Neuron (in vitro differentiated cells): ENCODE measurements at regions not wholly inside any gene's neighbourhood (a gene's known extent, or its start where the extent isn't known, plus 50 kb on each side); places are given as distances from the start of the nearest gene placed in this dataset.

ENCODE experiments used
- H2AFZ ChIP-seq: one replicate; pipeline ENCODE4 v1.6.1; 2013; ENCODE audit warnings: low read depth, mild to moderate bottlenecking, inconsistent platforms, low read length, moderate library complexity
- H3K27me3 ChIP-seq: one replicate; pipeline ENCODE4 v1.6.1; 2013; ENCODE audit warnings: low read length; ENCODE audit not compliant: insufficient read depth
- H3K36me3 ChIP-seq: one replicate; pipeline ENCODE4 v1.6.1; 2013; ENCODE audit warnings: low read length; ENCODE audit not compliant: insufficient read depth
- H3K4me1 ChIP-seq: one replicate; pipeline ENCODE4 v1.6.1; 2013; ENCODE audit warnings: low read length; ENCODE audit not compliant: insufficient read depth
- H3K4me3 ChIP-seq: 2 replicates; pipeline ENCODE4 v1.5.1; 2013; ENCODE audit warnings: mild to moderate bottlenecking, low read length, moderate library complexity
- H3K9me3 ChIP-seq: one replicate; pipeline ENCODE4 v1.6.1; 2013; ENCODE audit warnings: low read length

GRCh38 chr7:79506481-79506880 is 53.0 kb upstream of the MAGI2 start:
- H2AFZ ChIP-seq, result no peak overlapping the region
- no peak overlapping the region for H3K4me3 ChIP-seq
- H3K27me3 ChIP-seq, result no peaks in the 10 kb centered on the region
- H3K4me1 ChIP-seq, result no peaks in the 10 kb centered on the region
- H3K36me3 ChIP-seq, result no peaks in the 10 kb centered on the region
- no peaks in the 10 kb centered on the region for H3K9me3 ChIP-seq

GRCh38 chr7:79504607-79505389 is 51.3 kb upstream of the MAGI2 start:
- no peak overlapping the region for H3K4me3 ChIP-seq
- no peaks in the 10 kb centered on the region for H3K4me1 ChIP-seq
- H3K9me3 ChIP-seq, result no peaks in the 10 kb centered on the region
- H2AFZ ChIP-seq, result no peak overlapping the region
- H3K27me3 ChIP-seq, result no peaks in the 10 kb centered on the region
- no peaks in the 10 kb centered on the region for H3K36me3 ChIP-seq
